MM.1S (cell line): ENCODE measurements at regions not wholly inside any gene's neighbourhood (a gene's known extent, or its start where the extent isn't known, plus 50 kb on each side); places are given as distances from the start of the nearest gene placed in this dataset.

Source experiments
- EZH2 ChIP-seq: fragments of 300-600 bp; sonication (generic); optimal IDR thresholded peaks from 2 replicates; pipeline ENCODE3; 2017; ENCODE audit warnings: low read depth, mild to moderate bottlenecking, antibody characterized with exemption, low read length, mixed read lengths
- TF ChIP-seq, protein P1 (sequence below): fragments of 300-600 bp; sonication (generic); IDR thresholded peaks from 2 replicates; pipeline ENCODE4 v1.5.1; 2016; ENCODE audit warnings: antibody characterized with exemption, low read length, mixed read lengths

GRCh38 chr9:126222835-126223431, 103.7 kb upstream of the MVB12B start:
- TF ChIP-seq, protein P1, sequence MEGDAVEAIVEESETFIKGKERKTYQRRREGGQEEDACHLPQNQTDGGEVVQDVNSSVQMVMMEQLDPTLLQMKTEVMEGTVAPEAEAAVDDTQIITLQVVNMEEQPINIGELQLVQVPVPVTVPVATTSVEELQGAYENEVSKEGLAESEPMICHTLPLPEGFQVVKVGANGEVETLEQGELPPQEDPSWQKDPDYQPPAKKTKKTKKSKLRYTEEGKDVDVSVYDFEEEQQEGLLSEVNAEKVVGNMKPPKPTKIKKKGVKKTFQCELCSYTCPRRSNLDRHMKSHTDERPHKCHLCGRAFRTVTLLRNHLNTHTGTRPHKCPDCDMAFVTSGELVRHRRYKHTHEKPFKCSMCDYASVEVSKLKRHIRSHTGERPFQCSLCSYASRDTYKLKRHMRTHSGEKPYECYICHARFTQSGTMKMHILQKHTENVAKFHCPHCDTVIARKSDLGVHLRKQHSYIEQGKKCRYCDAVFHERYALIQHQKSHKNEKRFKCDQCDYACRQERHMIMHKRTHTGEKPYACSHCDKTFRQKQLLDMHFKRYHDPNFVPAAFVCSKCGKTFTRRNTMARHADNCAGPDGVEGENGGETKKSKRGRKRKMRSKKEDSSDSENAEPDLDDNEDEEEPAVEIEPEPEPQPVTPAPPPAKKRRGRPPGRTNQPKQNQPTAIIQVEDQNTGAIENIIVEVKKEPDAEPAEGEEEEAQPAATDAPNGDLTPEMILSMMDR: no peak
- no peak for TF ChIP-seq EZH2
